Stimulated activated CD4-positive, alpha-beta T cell treated with anti-CD3 and anti-CD28 coated beads, Interleukin-4, amount 100 ng/mL, for 1 hour (primary cell): ENCODE measurements at regions not wholly inside any gene's neighbourhood (a gene's known extent, or its start where the extent isn't known, plus 50 kb on each side); places are given as distances from the start of the nearest gene placed in this dataset.
"Not testable (repeated sequence)": the region's sequence is repeated elsewhere in the genome, so short reads cannot be mapped to it uniquely, and the experiment has no call there.

Source experiments
- DNase-seq: peaks from one replicate; pipeline ENCODE4 v3.0.0-alpha.2; 2020

DNA sequence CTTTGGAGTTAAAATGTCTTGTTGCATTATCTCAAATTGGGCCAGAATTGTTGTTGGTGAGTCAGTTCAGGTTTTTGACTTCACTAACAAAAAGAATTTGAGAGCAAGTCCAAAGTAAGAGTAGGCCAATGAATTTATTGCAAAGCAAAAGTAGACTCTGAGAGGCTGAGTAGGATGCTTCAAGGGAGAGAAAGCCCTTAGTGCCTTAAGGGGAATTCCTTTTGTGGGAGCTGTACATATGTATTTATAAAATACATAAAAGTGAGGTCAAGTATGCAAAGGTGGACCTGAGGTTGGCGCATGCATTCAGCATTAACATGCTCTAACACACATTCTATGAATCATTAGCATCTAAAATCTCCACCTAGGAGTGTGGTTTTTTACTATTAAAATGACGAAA lies 565.4 kb downstream of the GRXCR1 start:
- no peak for DNase-seq

GRCh38 chr4:43458293-43458692 lies 565.8 kb downstream of the GRXCR1 start:
- no peak for DNase-seq

GRCh38 chr4:43471950-43472349 lies 579.4 kb downstream of the GRXCR1 start:
- DNase-seq: no peak

GRCh38 chr4:43481526-43481925 lies 589.0 kb downstream of the GRXCR1 start:
- no peak for DNase-seq

- no peak for DNase-seq
Measured at GRCh38 chr4:43485196-43485595, 592.7 kb downstream of the GRXCR1 start.

- no peak for DNase-seq
Measured at GRCh38 chr4:43496188-43496587, 603.7 kb downstream of the GRXCR1 start.

GRCh38 chr4:43496602-43497001 lies 604.1 kb downstream of the GRXCR1 start:
- no peak for DNase-seq

DNA sequence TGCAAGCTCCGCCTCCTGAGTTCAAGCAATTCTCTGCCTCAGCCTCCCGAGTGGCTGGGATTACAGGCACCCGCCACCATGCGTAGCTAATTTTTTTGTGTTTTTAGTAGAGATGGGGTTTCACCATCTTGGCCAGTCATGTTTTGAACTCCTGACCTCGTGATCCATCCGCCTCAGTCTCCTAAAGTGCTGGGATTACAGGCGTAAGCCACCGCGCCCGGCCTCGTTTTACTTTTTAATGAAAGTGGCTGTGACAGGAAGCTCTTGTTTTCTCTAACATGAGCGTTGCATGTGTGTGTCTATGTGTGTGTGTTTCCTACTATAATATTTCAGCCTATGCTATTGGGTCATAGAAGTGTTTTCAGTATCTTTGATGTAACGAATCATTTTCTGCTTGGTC lies 613.3 kb downstream of the GRXCR1 start:
- not testable (repeated sequence) for DNase-seq

DNA sequence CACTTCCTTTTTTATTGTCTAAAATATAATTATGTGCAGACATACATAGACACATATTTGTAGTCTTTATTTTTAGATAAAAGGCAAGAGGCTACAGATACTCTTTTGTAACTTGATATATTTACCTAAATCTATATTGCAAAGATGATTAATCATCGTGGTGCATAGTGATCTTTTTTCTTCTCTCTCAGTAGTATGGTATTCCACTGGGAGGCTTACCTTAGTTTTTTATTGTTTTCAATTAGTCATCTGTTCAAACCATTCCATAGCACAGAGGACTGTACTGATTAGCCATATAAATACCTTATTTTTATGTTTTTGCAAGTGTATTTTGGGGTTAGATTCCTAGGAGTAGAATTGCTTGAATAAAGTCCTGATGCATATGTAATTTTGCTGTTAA lies 619.7 kb downstream of the GRXCR1 start:
- no peak for DNase-seq

GRCh38 chr4:43525646-43526045 lies 633.1 kb downstream of the GRXCR1 start:
- no peak for DNase-seq

GRCh38 chr4:43547561-43547960 lies 655.0 kb downstream of the GRXCR1 start:
- no peak for DNase-seq

- no peak for DNase-seq
Measured at GRCh38 chr4:43550981-43551627, 658.6 kb downstream of the GRXCR1 start.

GRCh38 chr4:43556262-43556661 lies 663.7 kb downstream of the GRXCR1 start:
- DNase-seq: no peak

DNA sequence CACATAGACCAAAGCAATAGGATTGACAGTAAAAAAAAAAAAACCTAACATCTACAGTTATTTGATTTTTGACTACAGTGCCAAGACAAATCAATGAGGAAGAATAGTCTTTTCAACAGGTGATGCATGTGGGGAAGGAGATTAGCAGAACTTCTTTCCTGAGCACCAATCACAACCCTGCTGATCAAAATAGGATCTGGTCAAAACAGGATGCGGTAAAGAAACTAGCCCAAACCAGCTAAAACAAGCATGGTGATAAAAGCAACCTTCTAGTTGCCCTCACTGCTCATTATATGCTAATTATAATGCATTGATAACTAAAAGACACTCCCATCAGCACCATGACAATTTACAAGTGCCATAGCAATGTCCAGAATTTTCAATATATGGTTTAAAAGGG lies 667.5 kb downstream of the GRXCR1 start:
- no peak for DNase-seq

DNA sequence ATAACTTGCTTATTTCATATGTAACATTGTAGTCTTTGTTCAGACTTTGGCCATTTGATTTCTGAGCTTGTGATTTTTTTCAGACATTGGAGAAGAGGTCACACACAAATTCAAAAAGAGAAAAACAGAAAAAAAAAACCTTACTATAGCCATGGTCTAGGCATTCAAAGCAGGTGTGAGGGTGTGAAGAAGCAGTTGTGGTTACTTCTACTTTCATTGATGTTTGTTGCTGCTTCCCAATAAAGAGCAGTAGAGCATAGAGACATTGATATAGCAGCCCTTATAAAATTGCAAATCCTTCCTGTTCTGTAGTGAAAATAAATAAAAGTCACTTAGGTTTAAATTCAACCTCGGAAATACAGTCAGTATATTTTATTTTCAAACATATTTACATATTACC lies 671.6 kb downstream of the GRXCR1 start:
- DNase-seq: no peak

DNA sequence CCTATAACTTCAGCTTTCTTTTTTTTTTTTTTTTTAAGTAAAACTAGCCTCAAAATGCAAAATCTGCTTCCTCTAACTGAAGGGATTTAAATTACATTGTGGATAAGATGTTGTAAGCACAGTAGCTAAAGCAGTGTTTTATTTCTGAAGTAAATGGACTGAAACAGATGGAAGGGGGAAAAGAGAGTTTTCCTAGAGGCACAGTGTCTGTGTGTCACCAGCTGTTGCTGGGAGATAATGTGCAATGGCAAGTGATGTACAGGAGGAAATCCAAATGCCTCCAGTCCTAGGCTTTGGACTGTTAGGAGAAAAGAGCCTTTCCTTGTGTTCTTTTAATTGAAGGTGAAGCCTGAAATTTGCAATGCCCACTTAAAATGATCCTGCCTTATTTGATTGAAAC lies 672.1 kb downstream of the GRXCR1 start:
- DNase-seq: no peak

- DNase-seq: no peak
Measured at GRCh38 chr4:43567644-43568043, 675.1 kb downstream of the GRXCR1 start.

DNA sequence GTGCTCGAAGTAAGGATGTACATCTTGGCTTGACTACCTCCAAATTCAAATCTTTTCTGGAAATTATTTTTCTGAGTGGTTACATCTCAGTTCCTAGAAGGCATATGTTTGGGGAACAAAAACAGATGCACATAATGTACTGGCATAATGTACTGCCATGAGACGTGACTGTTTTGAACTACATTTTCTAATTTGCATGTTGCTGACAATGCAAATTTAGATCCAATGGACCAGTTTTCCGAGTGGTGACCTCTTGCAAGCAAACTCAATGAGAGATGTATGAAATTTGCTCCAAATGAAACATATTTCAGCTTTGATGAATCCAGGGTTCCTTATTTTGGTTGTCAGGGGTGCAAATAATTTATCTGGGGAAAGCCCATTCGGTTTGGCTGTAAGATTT lies 694.3 kb downstream of the GRXCR1 start:
- DNase-seq: no peak

- no peak for DNase-seq
Measured at GRCh38 chr4:43587758-43588157, 695.2 kb downstream of the GRXCR1 start.

DNA sequence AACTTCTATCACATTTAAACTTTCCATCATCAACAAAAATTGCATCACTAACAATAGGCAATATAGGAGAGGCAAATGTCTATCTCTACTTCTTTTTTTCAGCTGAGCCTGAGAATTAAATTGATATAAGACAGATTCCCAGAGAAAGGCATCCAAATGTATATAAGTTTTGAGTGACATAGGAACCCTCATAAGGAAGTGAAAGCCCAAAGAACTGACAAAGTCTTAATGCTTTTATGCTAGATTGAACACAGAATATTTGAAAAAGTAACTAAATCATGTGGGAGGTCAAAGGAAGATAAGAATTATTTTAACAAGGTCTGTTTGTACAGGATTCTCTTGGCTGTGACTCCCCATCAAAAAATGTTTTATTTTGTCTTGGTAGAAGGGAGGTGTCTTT lies 714.9 kb downstream of the GRXCR1 start:
- no peak for DNase-seq

DNA sequence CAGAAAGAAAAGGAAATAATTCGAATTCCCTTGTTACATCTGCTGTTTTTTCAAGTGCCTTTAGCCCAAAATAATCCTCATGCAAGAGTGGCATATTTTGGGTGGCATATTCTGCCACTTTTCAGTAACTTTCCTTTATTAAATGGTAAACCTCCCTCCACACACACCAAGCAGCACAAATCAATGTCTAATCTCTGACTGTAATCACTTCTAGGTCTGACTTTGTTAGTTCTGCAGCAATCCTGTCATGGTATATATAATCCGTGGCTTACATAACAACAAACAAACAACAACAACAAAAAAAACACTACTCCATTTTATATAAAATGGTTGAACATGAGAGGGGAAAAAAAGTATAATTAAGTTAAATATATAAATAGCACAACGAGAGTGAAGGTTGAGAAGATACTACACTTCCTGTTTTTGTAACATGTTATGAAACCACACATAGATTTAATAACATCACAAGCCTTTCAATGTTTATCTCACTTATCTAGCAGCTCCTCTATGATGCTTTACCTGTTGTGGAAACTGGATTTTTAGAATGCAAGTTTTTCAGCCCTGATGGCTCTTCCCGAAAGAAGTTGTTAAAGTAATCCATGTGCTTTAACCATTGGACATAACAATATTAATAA lies 715.4 kb downstream of the GRXCR1 start:
- DNase-seq: no peak

- DNase-seq: no peak
Measured at GRCh38 chr4:43619219-43619618, 726.7 kb downstream of the GRXCR1 start.

DNA sequence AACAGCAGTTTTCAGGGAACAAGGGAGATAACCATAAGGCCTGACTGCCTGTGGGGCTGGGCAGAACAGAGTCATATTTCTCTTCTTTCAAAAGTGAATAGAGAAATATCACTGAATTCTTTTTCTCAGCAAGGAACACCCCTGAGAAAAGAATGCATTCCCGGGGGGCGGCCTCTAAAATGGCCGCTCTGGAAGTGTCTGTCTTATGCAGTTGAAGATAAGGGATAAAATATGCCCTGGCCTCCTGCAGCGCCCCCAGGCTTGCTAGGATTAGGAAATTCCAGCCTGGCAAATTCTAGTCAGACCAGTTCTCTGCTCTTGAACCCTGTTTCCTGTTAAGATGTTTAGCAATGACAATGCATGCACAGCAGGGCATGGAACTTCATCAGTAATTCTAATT lies 745.4 kb downstream of the GRXCR1 start:
- not testable (repeated sequence) for DNase-seq

- DNase-seq: no peak
Measured at GRCh38 chr4:43651991-43652390, 759.5 kb downstream of the GRXCR1 start.

DNA sequence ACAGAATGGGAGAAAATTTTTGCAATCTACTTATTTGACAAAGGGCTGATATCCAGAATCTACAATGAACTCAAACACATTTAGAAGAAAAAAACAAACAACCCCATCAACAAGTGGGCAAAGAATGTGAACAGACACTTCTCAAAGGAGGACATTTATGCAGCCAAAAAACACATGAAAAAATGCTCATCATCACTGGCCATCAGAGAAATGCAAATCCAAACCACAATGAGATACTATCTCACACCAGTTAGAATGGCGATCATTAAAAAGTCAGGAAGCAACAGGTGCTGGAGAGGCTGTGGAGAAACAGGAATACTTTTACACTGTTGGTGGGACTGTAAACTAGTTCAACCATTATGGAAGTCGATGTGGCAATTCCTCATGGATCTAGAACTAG lies 767.0 kb downstream of the GRXCR1 start:
- DNase-seq: not testable (repeated sequence)
